H9 (cell line): ENCODE measurements at regions not wholly inside any gene's neighbourhood (a gene's known extent, or its start where the extent isn't known, plus 50 kb on each side); places are given as distances from the start of the nearest gene placed in this dataset.
A peak's percentile ranks its signal among the peaks of the same experiment; 100 is the strongest.

ENCODE experiments used
- DNase-seq: peaks from one replicate; pipeline ENCODE4 v3.0.0-alpha.2; 2017
- H2AFZ ChIP-seq: one replicate; pipeline ENCODE4 v1.6.1; 2013; ENCODE audit warnings: mild to moderate bottlenecking, low read length, control low read depth, moderate library complexity
- H2AK5ac ChIP-seq: 2 replicates; pipeline ENCODE4 v1.6.1; 2013; ENCODE audit warnings: low read length, control low read depth, mixed read lengths; ENCODE audit not compliant: insufficient read length
- H2BK120ac ChIP-seq: one replicate; pipeline ENCODE4 v1.6.1; 2013; ENCODE audit warnings: low read depth, mild to moderate bottlenecking, low read length, control low read depth, inconsistent platforms; ENCODE audit not compliant: poor library complexity, severe bottlenecking
- H2BK12ac ChIP-seq: 2 replicates; pipeline ENCODE4 v1.6.1; 2013; ENCODE audit warnings: low read length, control low read depth, mixed read lengths, low read depth; ENCODE audit not compliant: insufficient read length
- H2BK15ac ChIP-seq: 2 replicates; pipeline ENCODE4 v1.6.1; 2013; ENCODE audit warnings: low read depth, low read length, control low read depth
- H2BK20ac ChIP-seq: one replicate; pipeline ENCODE4 v1.6.1; 2013; ENCODE audit warnings: low read depth, mild to moderate bottlenecking, low read length, control low read depth, inconsistent platforms; ENCODE audit not compliant: poor library complexity, severe bottlenecking
- H2BK5ac ChIP-seq: 2 replicates; pipeline ENCODE4 v1.6.1; 2013; ENCODE audit warnings: low read length, control low read depth, mixed read lengths; ENCODE audit not compliant: insufficient read length
- H3K14ac ChIP-seq: 2 replicates; pipeline ENCODE4 v1.6.1; 2013; ENCODE audit warnings: low read length, control low read depth; ENCODE audit not compliant: insufficient read depth
- H3K18ac ChIP-seq: 2 replicates; pipeline ENCODE4 v1.6.1; 2013; ENCODE audit warnings: low read depth, mild to moderate bottlenecking, mixed read lengths, low read length, control low read depth; ENCODE audit not compliant: insufficient read length
- H3K23ac ChIP-seq: 2 replicates; pipeline ENCODE4 v1.6.1; 2013; ENCODE audit warnings: low read length, control low read depth, mixed read lengths, low read depth; ENCODE audit not compliant: insufficient read length
- H3K23me2 ChIP-seq: 2 replicates; pipeline ENCODE4 v1.6.1; 2013; ENCODE audit warnings: low read depth, mild to moderate bottlenecking, mixed read lengths, low read length, control low read depth; ENCODE audit not compliant: insufficient read length, poor library complexity, severe bottlenecking
- H3K27ac ChIP-seq: 2 replicates; pipeline ENCODE4 v1.5.1; 2013; ENCODE audit warnings: low read length, control low read depth, mixed read lengths, low read depth; ENCODE audit not compliant: insufficient read length
- H3K27me3 ChIP-seq: 2 replicates; pipeline ENCODE4 v1.6.1; 2013; ENCODE audit warnings: low read length, control low read depth, inconsistent platforms; ENCODE audit not compliant: insufficient read depth
- H3K4ac ChIP-seq: 2 replicates; pipeline ENCODE4 v1.6.1; 2013; ENCODE audit warnings: low read depth, mild to moderate bottlenecking, control low read depth, inconsistent platforms, low read length, moderate library complexity
- H3K4me1 ChIP-seq: 2 replicates; pipeline ENCODE4 v1.6.1; 2013; ENCODE audit warnings: low read length, control low read depth, inconsistent platforms; ENCODE audit not compliant: insufficient read depth
- H3K4me2 ChIP-seq: 2 replicates; pipeline ENCODE4 v1.6.1; 2013; ENCODE audit warnings: low read length, control low read depth, mixed read lengths; ENCODE audit not compliant: insufficient read length, insufficient read depth
- H3K56ac ChIP-seq: 2 replicates; pipeline ENCODE4 v1.6.1; 2013; ENCODE audit warnings: low read depth, mild to moderate bottlenecking, mixed read lengths, low read length, control low read depth; ENCODE audit not compliant: insufficient read length
- H3K79me1 ChIP-seq: 2 replicates; pipeline ENCODE4 v1.6.1; 2013; ENCODE audit warnings: low read depth, mild to moderate bottlenecking, moderate library complexity, low read length, control low read depth, inconsistent platforms; ENCODE audit not compliant: insufficient read depth, poor library complexity, severe bottlenecking
- H3K79me2 ChIP-seq: 2 replicates; pipeline ENCODE4 v1.6.1; 2013; ENCODE audit warnings: low read length, control low read depth, inconsistent platforms; ENCODE audit not compliant: insufficient read depth
- H3K9ac ChIP-seq: 2 replicates; pipeline ENCODE4 v1.6.1; 2013; ENCODE audit warnings: low read length, control low read depth, mixed read lengths; ENCODE audit not compliant: insufficient read length; ENCODE audit errors: extremely low read depth
- H3K9me3 ChIP-seq: one replicate; pipeline ENCODE4 v1.6.1; 2013; ENCODE audit warnings: low read depth, low read length, inconsistent platforms; ENCODE audit not compliant: control insufficient read depth
- H3T11ph ChIP-seq: one replicate; pipeline ENCODE4 v1.6.1; 2013; ENCODE audit warnings: mild to moderate bottlenecking, low read length, control low read depth, inconsistent platforms
- H4K20me1 ChIP-seq: one replicate; pipeline ENCODE4 v1.6.1; 2013; ENCODE audit not compliant: control insufficient read depth, insufficient read length, insufficient read depth
- H4K5ac ChIP-seq: 2 replicates; pipeline ENCODE4 v1.6.1; 2013; ENCODE audit warnings: low read depth, mild to moderate bottlenecking, mixed read lengths, low read length, control low read depth; ENCODE audit not compliant: insufficient read length
- H4K8ac ChIP-seq: replicated peaks from 2 replicates; pipeline ENCODE4 v1.6.1; 2013; ENCODE audit warnings: low read length, control low read depth, mixed read lengths, low read depth; ENCODE audit not compliant: insufficient read length
- H4K91ac ChIP-seq: 2 replicates; pipeline ENCODE4 v1.6.1; 2013; ENCODE audit warnings: low read depth, mild to moderate bottlenecking, moderate library complexity, mixed read lengths, low read length, control low read depth; ENCODE audit not compliant: insufficient read length
- H3K27ac Mint-ChIP-seq, 3 experiments: 2 replicates in 2 of 3; 3 replicates in 1 of 3; pipeline ENCODE4 v1.8.0; 2020 to 2021; ENCODE audit warnings: mixed read lengths in 3 of 3, mild to moderate bottlenecking in 1 of 3, moderate library complexity in 1 of 3
- H3K27me3 Mint-ChIP-seq: 2 replicates; pipeline ENCODE4 v1.8.0; 2021; ENCODE audit warnings: low read depth, mild to moderate bottlenecking, moderate library complexity, mixed read lengths
- H3K36me3 Mint-ChIP-seq, 3 experiments: 2 replicates in 2 of 3; 3 replicates in 1 of 3; pipeline ENCODE4 v1.8.0; 2020 to 2021; ENCODE audit warnings: low read depth in 3 of 3, mixed read lengths in 3 of 3; ENCODE audit not compliant: insufficient read depth in 1 of 3
- H3K4me1 Mint-ChIP-seq, 2 experiments: 2 replicates each; pipeline ENCODE4 v1.8.0; 2020; ENCODE audit warnings: mixed read lengths in 2 of 2
- H3K4me3 Mint-ChIP-seq, 2 experiments: 2 replicates in 1 of 2; 3 replicates in 1 of 2; pipeline ENCODE4 v1.8.0; 2020 to 2021; ENCODE audit warnings: mild to moderate bottlenecking in 2 of 2, mixed read lengths in 2 of 2, moderate library complexity in 1 of 2
- H3K9me3 Mint-ChIP-seq, 2 experiments: 2 replicates in 1 of 2; 3 replicates in 1 of 2; pipeline ENCODE4 v1.8.0; 2020; ENCODE audit warnings: mild to moderate bottlenecking in 2 of 2, mixed read lengths in 2 of 2, moderate library complexity in 1 of 2
- WGBS: extraction: QIAGEN DNeasy Blood & Tissue Kit; methylation state at CpG from one replicate; pipeline ENCODE4 v1.1.7; 2013; ENCODE audit warnings: missing lambda C conversion rate, low lambda C conversion rate, mixed read lengths; ENCODE audit not compliant: insufficient read length; ENCODE audit errors: extremely low coverage; 5-methylcytosine and 5-hydroxymethylcytosine counted together
- TF ChIP-seq, protein P1 (sequence below): fragments of 200-600 bp; sonication (generic); conservative IDR thresholded peaks from 3 replicates; pipeline ENCODE4 v1.8.0; 2021; ENCODE audit warnings: antibody characterized with exemption, mild to moderate bottlenecking

GRCh38 chr5:121795511-121795910, 56.2 kb upstream of the FTMT start:
- Histone ChIP-seq H3K23me2 (no peaks in the 10 kb centered on the region), H3K27ac (no peak overlapping the region), H4K20me1 (no peaks in the 10 kb centered on the region), H3K9ac (no peak overlapping the region), H3K4ac (no peak overlapping the region), H3T11ph (no peak overlapping the region), H4K91ac (no peak overlapping the region), H3K18ac (no peak overlapping the region), H3K4me2 (no peak overlapping the region), H2AFZ (no peak overlapping the region), H3K27me3 (no peaks in the 10 kb centered on the region), H3K9me3 (no peaks in the 10 kb centered on the region), H2AK5ac (no peak overlapping the region), H4K8ac (no peak overlapping the region), H3K23ac (no peak overlapping the region), H2BK20ac (no peak overlapping the region), H4K5ac (no peak overlapping the region), H3K14ac (no peak overlapping the region), H3K4me1 (no peaks in the 10 kb centered on the region), H3K79me2 (no peaks in the 10 kb centered on the region), H3K79me1 (no peaks in the 10 kb centered on the region), H2BK15ac (no peak overlapping the region), H2BK5ac (no peak overlapping the region), H2BK120ac (no peak overlapping the region), H3K56ac (no peak overlapping the region), H2BK12ac (no peak overlapping the region)
- H3K4me3 Mint-ChIP-seq = no peak overlapping the region
- DNase-seq = peak; percentile 31
- no peak overlapping the region for H3K27ac Mint-ChIP-seq
- no CpG with 5 or more reads among the region's 2 CpGs for WGBS
- no peaks in the 10 kb centered on the region for H3K36me3 Mint-ChIP-seq
- TF ChIP-seq, protein P1, sequence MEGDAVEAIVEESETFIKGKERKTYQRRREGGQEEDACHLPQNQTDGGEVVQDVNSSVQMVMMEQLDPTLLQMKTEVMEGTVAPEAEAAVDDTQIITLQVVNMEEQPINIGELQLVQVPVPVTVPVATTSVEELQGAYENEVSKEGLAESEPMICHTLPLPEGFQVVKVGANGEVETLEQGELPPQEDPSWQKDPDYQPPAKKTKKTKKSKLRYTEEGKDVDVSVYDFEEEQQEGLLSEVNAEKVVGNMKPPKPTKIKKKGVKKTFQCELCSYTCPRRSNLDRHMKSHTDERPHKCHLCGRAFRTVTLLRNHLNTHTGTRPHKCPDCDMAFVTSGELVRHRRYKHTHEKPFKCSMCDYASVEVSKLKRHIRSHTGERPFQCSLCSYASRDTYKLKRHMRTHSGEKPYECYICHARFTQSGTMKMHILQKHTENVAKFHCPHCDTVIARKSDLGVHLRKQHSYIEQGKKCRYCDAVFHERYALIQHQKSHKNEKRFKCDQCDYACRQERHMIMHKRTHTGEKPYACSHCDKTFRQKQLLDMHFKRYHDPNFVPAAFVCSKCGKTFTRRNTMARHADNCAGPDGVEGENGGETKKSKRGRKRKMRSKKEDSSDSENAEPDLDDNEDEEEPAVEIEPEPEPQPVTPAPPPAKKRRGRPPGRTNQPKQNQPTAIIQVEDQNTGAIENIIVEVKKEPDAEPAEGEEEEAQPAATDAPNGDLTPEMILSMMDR = peak; percentile 42
- peaks cover 12 to 14% of the 10 kb centered on the region in 2 experiments for H3K4me1 Mint-ChIP-seq
- peaks cover 0 to 2% of the 10 kb centered on the region in 2 experiments; a peak in 3 of 5 replicates for H3K9me3 Mint-ChIP-seq
- no peaks in the 10 kb centered on the region for H3K27me3 Mint-ChIP-seq
